ENCODE measurements at regions not wholly inside any gene's neighbourhood (a gene's known extent, or its start where the extent isn't known, plus 50 kb on each side); places are given as distances from the start of the nearest gene placed in this dataset.

- TF ChIP-seq, protein P1, sequence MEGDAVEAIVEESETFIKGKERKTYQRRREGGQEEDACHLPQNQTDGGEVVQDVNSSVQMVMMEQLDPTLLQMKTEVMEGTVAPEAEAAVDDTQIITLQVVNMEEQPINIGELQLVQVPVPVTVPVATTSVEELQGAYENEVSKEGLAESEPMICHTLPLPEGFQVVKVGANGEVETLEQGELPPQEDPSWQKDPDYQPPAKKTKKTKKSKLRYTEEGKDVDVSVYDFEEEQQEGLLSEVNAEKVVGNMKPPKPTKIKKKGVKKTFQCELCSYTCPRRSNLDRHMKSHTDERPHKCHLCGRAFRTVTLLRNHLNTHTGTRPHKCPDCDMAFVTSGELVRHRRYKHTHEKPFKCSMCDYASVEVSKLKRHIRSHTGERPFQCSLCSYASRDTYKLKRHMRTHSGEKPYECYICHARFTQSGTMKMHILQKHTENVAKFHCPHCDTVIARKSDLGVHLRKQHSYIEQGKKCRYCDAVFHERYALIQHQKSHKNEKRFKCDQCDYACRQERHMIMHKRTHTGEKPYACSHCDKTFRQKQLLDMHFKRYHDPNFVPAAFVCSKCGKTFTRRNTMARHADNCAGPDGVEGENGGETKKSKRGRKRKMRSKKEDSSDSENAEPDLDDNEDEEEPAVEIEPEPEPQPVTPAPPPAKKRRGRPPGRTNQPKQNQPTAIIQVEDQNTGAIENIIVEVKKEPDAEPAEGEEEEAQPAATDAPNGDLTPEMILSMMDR (conservative IDR thresholded peaks at IDR 0.05; ENCODE audit: low read depth, low read length), result no peak
- no peak for TF ChIP-seq EZH2 (IDR thresholded peaks at IDR 0.05; ENCODE audit: borderline replicate concordance, low read depth, low read length, poor library complexity, severe bottlenecking)
These were observed 287.6 kb upstream of the ZNF521 start for GRCh38 chr18:25639596-25639995.

Measured in A673 (cell line).